ENCODE measurements at regions not wholly inside any gene's neighbourhood (a gene's known extent, or its start where the extent isn't known, plus 50 kb on each side); places are given as distances from the start of the nearest gene placed in this dataset.

DNA sequence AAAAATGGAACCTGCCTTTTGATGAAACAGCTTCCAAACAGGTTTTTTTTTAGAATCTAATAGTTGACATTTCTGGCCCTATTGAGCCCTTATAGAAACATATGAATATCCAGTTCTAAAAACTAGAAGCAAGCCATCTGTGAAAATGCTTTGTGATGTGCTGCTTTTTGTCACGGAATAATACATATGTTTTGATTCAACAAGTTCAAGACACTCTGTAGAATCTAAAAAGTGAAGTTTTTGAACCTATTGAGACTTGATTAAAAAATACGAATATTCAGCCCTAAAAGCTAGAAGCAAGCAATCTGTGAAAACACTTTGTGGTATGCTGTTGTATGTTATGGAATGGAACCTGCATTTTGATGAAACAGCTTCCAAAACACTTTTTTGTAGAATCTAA, 106.7 kb upstream of the VPREB1 start:
- Histone ChIP-seq H3K4me2 (ENCODE audit: insufficient read depth in 1 of 2, low read depth in 2 of 2, low read length in 2 of 2) (no peak overlapping the region), H3K14ac (ENCODE audit: insufficient read length) (no peak overlapping the region), H3K36me3 (ENCODE audit: control insufficient read depth in 2 of 4, insufficient read depth in 4 of 4, low read length in 3 of 4) (no peaks in the 10 kb centered on the region; a peak in 1 of 8 replicates), H3K23me2 (ENCODE audit: low read depth, low read length) (no peaks in the 10 kb centered on the region), H2BK12ac (ENCODE audit: low read depth, low read length) (no peak overlapping the region), H4K20me1 (replicated peaks in 1 of 2; ENCODE audit: control insufficient read depth in 1 of 2, insufficient read depth in 2 of 2, low read length in 2 of 2) (no peaks in the 10 kb centered on the region), H3K56ac (replicated peaks; ENCODE audit: insufficient read length, low read depth, low read length) (no peak overlapping the region), H3K79me1 (ENCODE audit: low read depth, low read length) (no peaks in the 10 kb centered on the region), H2BK20ac (ENCODE audit: low read length) (no peak overlapping the region), H3K9me3 (ENCODE audit: insufficient read depth in 2 of 2, low read depth in 1 of 2, low read length in 1 of 2) (peaks cover 0 to 4% of the 10 kb centered on the region in 2 experiments; a peak in 1 of 4 replicates), H4K5ac (ENCODE audit: insufficient read length, low read depth, low read length) (no peak overlapping the region), H4K91ac (replicated peaks; ENCODE audit: insufficient read length, low read length) (no peak overlapping the region), H4K8ac (ENCODE audit: extremely low read depth, insufficient read depth, low read length) (no peak overlapping the region), H3K18ac (ENCODE audit: extremely low read depth, low read length) (no peak overlapping the region), H3K4me3 (ENCODE audit: extremely low read depth in 1 of 4, insufficient read depth in 2 of 4, low read depth in 3 of 4, low read length in 4 of 4) (no peak overlapping the region), H3K79me2 (ENCODE audit: control insufficient read depth in 1 of 2, insufficient read depth in 2 of 2, low read length in 2 of 2) (no peaks in the 10 kb centered on the region), H2BK120ac (replicated peaks; ENCODE audit: low read depth, low read length) (no peak overlapping the region), H3K4ac (replicated peaks; ENCODE audit: insufficient read length, low read depth, low read length) (no peak overlapping the region), H2AK5ac (ENCODE audit: low read depth, low read length) (no peak overlapping the region), H3K4me1 (replicated peaks in 1 of 4; ENCODE audit: control insufficient read depth in 3 of 4, insufficient read depth in 4 of 4, low read length in 3 of 4) (peaks cover 0 to 9% (median 2%) of the 10 kb centered on the region in 4 experiments; a peak in 2 of 7 replicates), H3K23ac (ENCODE audit: insufficient read length) (no peak overlapping the region), H3K27ac (ENCODE audit: low read depth, low read length) (no peak overlapping the region), H2AFZ (ENCODE audit: low read length) (no peak overlapping the region), H3K9ac (replicated peaks in 1 of 4; ENCODE audit: extremely low read depth in 1 of 4, low read depth in 3 of 4, low read length in 3 of 4) (no peak overlapping the region), H2BK5ac (ENCODE audit: low read depth, low read length) (no peak overlapping the region), H3K27me3 (replicated peaks in 1 of 4; ENCODE audit: control insufficient read depth in 3 of 4, extremely low read depth in 1 of 4, insufficient read depth in 3 of 4, low read length in 3 of 4) (peaks cover 11 to 30% (median 18%) of the 10 kb centered on the region in 4 experiments; a peak in 5 of 7 replicates), H2BK15ac (ENCODE audit: low read length) (no peak overlapping the region)
- DNase-seq (ENCODE audit: low read depth in 1 of 2, low spot score in 2 of 2) (no peak), FAIRE-seq (no peak)
- WGBS, 2 experiments (ENCODE audit: extremely low coverage in 1 of 2, insufficient coverage in 1 of 2, insufficient read length in 1 of 2, insufficient replicate concordance in 2 of 2, low coverage in 1 of 2, low lambda C conversion rate in 2 of 2, missing lambda C conversion rate in 1 of 2): 88% methylated on average over 2 of the region's 2 CpGs; no CpG with 5 or more reads in 1 of the 2 experiments
- ChIA-PET POLR2A (ENCODE audit: partially characterized antibody) (no interaction called here), CTCF (ENCODE audit: partially characterized antibody) (interaction anchor here (0.6 to 2.3 kb wide), 7 partner anchors 14 to 161 kb away, joined by 3 to 9 read pairs (median 3); no protein-coding TSS in a partner anchor)
- TF ChIP-seq SP2 (IDR thresholded peaks at IDR 0.05; ENCODE audit: low read length): no peak
- no peak for TF ChIP-seq YY1 (IDR thresholded peaks at IDR 0.05; ENCODE audit: low read depth, low read length)
- TF ChIP-seq TCF12 (IDR thresholded peaks at IDR 0.05; ENCODE audit: low read depth, low read length): no peak
